ENCODE measurements at regions not wholly inside any gene's neighbourhood (a gene's known extent, or its start where the extent isn't known, plus 50 kb on each side); places are given as distances from the start of the nearest gene placed in this dataset.

DNA sequence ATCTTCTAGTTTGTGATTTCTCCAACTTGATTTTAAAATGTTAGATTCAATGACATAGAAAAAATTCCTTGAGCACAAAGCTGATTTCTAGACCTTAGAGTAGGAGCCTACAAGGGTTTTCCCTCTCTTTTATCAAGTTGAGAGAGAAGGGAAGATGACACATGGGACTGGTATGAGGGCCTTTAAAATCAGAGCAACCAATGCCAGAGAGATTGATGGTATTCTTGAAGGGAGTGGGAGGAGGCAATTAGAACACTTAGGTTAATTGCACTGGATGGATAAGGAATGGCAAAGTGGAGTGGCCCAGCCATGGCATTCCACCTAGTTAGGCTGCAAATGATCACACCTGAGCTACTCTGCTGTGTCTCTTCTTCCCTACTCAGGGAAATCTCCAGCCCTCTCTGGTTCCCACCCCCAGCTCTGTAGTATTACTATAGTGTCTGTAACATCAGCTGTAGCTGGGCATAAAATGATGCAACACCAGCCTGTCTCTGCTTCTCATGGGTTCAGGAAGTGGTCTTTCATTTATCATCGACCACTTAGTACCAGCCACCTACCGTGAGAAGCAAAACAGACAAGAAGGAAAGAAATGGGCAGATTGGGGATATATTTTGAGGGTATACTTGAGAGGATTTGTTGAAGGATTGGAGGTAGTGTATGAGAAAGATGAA is 333.6 kb downstream of the DLEU7 start:
- no peak for TF ChIP-seq POLR2A (IDR thresholded peaks at IDR 0.05)
- TF ChIP-seq CTCF (IDR thresholded peaks at IDR 0.05 in 8 of 11, conservative IDR thresholded peaks at IDR 0.05 in 3 of 11), result no peak
